ENCODE measurements at regions not wholly inside any gene's neighbourhood (a gene's known extent, or its start where the extent isn't known, plus 50 kb on each side); places are given as distances from the start of the nearest gene placed in this dataset.

DNA sequence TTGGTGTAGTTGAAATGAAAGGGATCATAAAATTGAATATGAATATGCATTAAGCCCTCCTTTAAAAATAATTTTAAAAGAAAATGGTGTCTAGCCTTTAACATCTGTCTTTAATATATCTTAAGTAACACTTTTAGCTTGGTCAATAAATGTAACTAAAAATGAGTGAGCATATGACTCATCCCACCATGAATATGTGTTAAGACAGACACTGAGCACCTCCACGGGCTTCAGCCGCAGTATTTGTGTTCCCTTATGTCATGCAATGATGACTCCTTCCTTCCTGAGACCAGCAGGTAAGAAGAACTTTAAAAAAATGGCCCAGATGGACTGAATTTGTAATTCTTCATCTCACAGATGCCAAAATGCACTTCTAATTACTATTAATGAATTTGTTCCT, 563.2 kb downstream of the NR2F1-AS1 start:
- Histone ChIP-seq H3K36me3 (ENCODE audit: control insufficient read depth, insufficient read depth, low read length) (no peaks in the 10 kb centered on the region), H3K27me3 (ENCODE audit: control insufficient read depth, insufficient read depth, low read length) (no peaks in the 10 kb centered on the region), H2AFZ (ENCODE audit: low read length) (no peak overlapping the region), H3K4me1 (ENCODE audit: control insufficient read depth, extremely low read depth, insufficient read depth, low read length) (no peaks in the 10 kb centered on the region), H3K9ac (ENCODE audit: insufficient read depth, low read length) (no peak overlapping the region), H3K9me3 (ENCODE audit: control insufficient read depth, insufficient read depth, low read depth, low read length) (no peaks in the 10 kb centered on the region), H3K79me2 (ENCODE audit: control insufficient read depth, insufficient read depth, low read length) (no peaks in the 10 kb centered on the region), H3K27ac (ENCODE audit: insufficient read depth, low read length) (no peak overlapping the region), H4K20me1 (ENCODE audit: control insufficient read depth, extremely low read depth, insufficient read depth, low read length) (no peaks in the 10 kb centered on the region), H3K4me3 (replicated peaks in 1 of 4; ENCODE audit: control extremely low read depth in 1 of 4, insufficient read depth in 1 of 4, low read depth in 3 of 4, low read length in 4 of 4) (no peak overlapping the region), H3K4me2 (ENCODE audit: extremely low read depth, insufficient read depth, low read length) (no peak overlapping the region)
- TF ChIP-seq EZH2 (IDR thresholded peaks at IDR 0.05; ENCODE audit: low read length, missing control alignments), result no peak
- TF ChIP-seq, protein P1, sequence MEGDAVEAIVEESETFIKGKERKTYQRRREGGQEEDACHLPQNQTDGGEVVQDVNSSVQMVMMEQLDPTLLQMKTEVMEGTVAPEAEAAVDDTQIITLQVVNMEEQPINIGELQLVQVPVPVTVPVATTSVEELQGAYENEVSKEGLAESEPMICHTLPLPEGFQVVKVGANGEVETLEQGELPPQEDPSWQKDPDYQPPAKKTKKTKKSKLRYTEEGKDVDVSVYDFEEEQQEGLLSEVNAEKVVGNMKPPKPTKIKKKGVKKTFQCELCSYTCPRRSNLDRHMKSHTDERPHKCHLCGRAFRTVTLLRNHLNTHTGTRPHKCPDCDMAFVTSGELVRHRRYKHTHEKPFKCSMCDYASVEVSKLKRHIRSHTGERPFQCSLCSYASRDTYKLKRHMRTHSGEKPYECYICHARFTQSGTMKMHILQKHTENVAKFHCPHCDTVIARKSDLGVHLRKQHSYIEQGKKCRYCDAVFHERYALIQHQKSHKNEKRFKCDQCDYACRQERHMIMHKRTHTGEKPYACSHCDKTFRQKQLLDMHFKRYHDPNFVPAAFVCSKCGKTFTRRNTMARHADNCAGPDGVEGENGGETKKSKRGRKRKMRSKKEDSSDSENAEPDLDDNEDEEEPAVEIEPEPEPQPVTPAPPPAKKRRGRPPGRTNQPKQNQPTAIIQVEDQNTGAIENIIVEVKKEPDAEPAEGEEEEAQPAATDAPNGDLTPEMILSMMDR (conservative IDR thresholded peaks at IDR 0.05 in 1 of 2, IDR thresholded peaks at IDR 0.05 in 1 of 2; ENCODE audit: low read depth in 1 of 2, low read length in 2 of 2), result no peak
- peak; percentile 45 to 87 for DNase-seq (ENCODE audit: low read depth in 2 of 2)

- no peak overlapping the region for H3K4me3 ChIP-seq (replicated peaks in 1 of 4; ENCODE audit: control extremely low read depth in 1 of 4, insufficient read depth in 1 of 4, low read depth in 3 of 4, low read length in 4 of 4)
- H3K36me3 ChIP-seq (ENCODE audit: control insufficient read depth, insufficient read depth, low read length), result no peaks in the 10 kb centered on the region
- DNase-seq (ENCODE audit: low read depth in 2 of 2), result no peak
- no peaks in the 10 kb centered on the region for H4K20me1 ChIP-seq (ENCODE audit: control insufficient read depth, extremely low read depth, insufficient read depth, low read length)
- TF ChIP-seq, protein P1 (conservative IDR thresholded peaks at IDR 0.05 in 1 of 2, IDR thresholded peaks at IDR 0.05 in 1 of 2; ENCODE audit: low read depth in 1 of 2, low read length in 2 of 2), result no peak
- no peak for TF ChIP-seq EZH2 (IDR thresholded peaks at IDR 0.05; ENCODE audit: low read length, missing control alignments)
- H3K4me1 ChIP-seq (ENCODE audit: control insufficient read depth, extremely low read depth, insufficient read depth, low read length), result no peaks in the 10 kb centered on the region
- no peaks in the 10 kb centered on the region for H3K27me3 ChIP-seq (ENCODE audit: control insufficient read depth, insufficient read depth, low read length)
- no peak overlapping the region for H2AFZ ChIP-seq (ENCODE audit: low read length)
- no peak overlapping the region for H3K9ac ChIP-seq (ENCODE audit: insufficient read depth, low read length)
- no peaks in the 10 kb centered on the region for H3K79me2 ChIP-seq (ENCODE audit: control insufficient read depth, insufficient read depth, low read length)
- no peak overlapping the region for H3K4me2 ChIP-seq (ENCODE audit: extremely low read depth, insufficient read depth, low read length)
- no peak overlapping the region for H3K27ac ChIP-seq (ENCODE audit: insufficient read depth, low read length)
- no peaks in the 10 kb centered on the region for H3K9me3 ChIP-seq (ENCODE audit: control insufficient read depth, insufficient read depth, low read depth, low read length)
These were observed 563.6 kb downstream of the NR2F1-AS1 start for GRCh38 chr5:93017376-93017775.

GRCh38 chr5:93010616-93011015, 570.4 kb downstream of the NR2F1-AS1 start:
- H3K9me3 ChIP-seq (ENCODE audit: control insufficient read depth, insufficient read depth, low read depth, low read length), result no peaks in the 10 kb centered on the region
- H4K20me1 ChIP-seq (ENCODE audit: control insufficient read depth, extremely low read depth, insufficient read depth, low read length), result no peaks in the 10 kb centered on the region
- H3K4me1 ChIP-seq (ENCODE audit: control insufficient read depth, extremely low read depth, insufficient read depth, low read length), result no peaks in the 10 kb centered on the region
- DNase-seq (ENCODE audit: low read depth in 2 of 2), result no peak
- no peak overlapping the region for H3K9ac ChIP-seq (ENCODE audit: insufficient read depth, low read length)
- no peaks in the 10 kb centered on the region for H3K27me3 ChIP-seq (ENCODE audit: control insufficient read depth, insufficient read depth, low read length)
- TF ChIP-seq EZH2 (IDR thresholded peaks at IDR 0.05; ENCODE audit: low read length, missing control alignments), result no peak
- TF ChIP-seq, protein P1 (conservative IDR thresholded peaks at IDR 0.05 in 1 of 2, IDR thresholded peaks at IDR 0.05 in 1 of 2; ENCODE audit: low read depth in 1 of 2, low read length in 2 of 2), result no peak
- H2AFZ ChIP-seq (ENCODE audit: low read length), result no peak overlapping the region
- H3K27ac ChIP-seq (ENCODE audit: insufficient read depth, low read length), result no peak overlapping the region
- H3K36me3 ChIP-seq (ENCODE audit: control insufficient read depth, insufficient read depth, low read length), result no peaks in the 10 kb centered on the region
- no peak overlapping the region for H3K4me2 ChIP-seq (ENCODE audit: extremely low read depth, insufficient read depth, low read length)
- no peaks in the 10 kb centered on the region for H3K79me2 ChIP-seq (ENCODE audit: control insufficient read depth, insufficient read depth, low read length)
- H3K4me3 ChIP-seq (replicated peaks in 1 of 4; ENCODE audit: control extremely low read depth in 1 of 4, insufficient read depth in 1 of 4, low read depth in 3 of 4, low read length in 4 of 4), result no peak overlapping the region

Data from fibroblast of lung (primary cell).